PFSK-1 (cell line): ENCODE measurements at regions not wholly inside any gene's neighbourhood (a gene's known extent, or its start where the extent isn't known, plus 50 kb on each side); places are given as distances from the start of the nearest gene placed in this dataset.

Experiments used
- POLR2AphosphoS5 ChIP-seq: IDR thresholded peaks from 2 replicates; pipeline ENCODE4 v1.6.1; 2012; ENCODE audit warnings: low read depth, mild to moderate bottlenecking, control low read depth, low read length, moderate library complexity
- SIN3A ChIP-seq: IDR thresholded peaks from 2 replicates; pipeline ENCODE4 v1.6.1; 2012; ENCODE audit warnings: mild to moderate bottlenecking, low read length, moderate library complexity, borderline replicate concordance; ENCODE audit not compliant: insufficient read depth
- TAF1 ChIP-seq: IDR thresholded peaks from 2 replicates; pipeline ENCODE4 v1.6.1; 2012; ENCODE audit warnings: low read length, control low read depth, borderline replicate concordance; ENCODE audit not compliant: insufficient read depth

DNA sequence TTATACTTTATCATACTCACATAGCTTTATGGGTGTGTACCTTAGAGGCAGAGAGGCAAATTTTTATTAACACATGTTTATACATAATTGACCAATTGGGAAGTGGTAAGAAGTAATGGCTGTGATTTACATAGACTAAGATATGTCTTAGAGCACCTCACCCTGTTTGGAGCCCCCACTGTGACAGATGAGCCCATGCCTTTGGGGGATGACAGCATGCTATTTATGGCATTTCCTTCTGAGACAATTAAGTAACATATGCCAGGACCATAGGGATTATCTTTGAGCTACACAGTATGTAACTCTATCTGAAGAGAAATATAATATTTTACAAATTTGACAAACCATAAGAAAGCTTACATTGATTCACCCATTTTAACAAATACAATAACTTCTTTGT, 1655.3 kb upstream of the ACVR2A start:
- TF ChIP-seq POLR2AphosphoS5 (no peak), SIN3A (no peak), TAF1 (no peak)
